Lower lobe of right lung (tissue), 2 donors: ENCODE measurements at regions not wholly inside any gene's neighbourhood (a gene's known extent, or its start where the extent isn't known, plus 50 kb on each side); places are given as distances from the start of the nearest gene placed in this dataset.

Source experiments
- ATAC-seq, 2 donors: fragments of 200-7000 bp; cut with Tn5 transposase; one replicate each; pipeline ENCODE4 v1.9.1; 2020 to 2022; ENCODE audit warnings: mild to moderate bottlenecking in 2 of 2, moderate library complexity in 2 of 2
- DNase-seq: peaks from one replicate; pipeline ENCODE4 v3.0.0-alpha.2; 2020
- H3K27ac ChIP-seq: fragments of 200-600 bp; one replicate; pipeline ENCODE4 v1.8.0; 2022
- H3K27me3 ChIP-seq: fragments of 200-600 bp; one replicate; pipeline ENCODE4 v1.8.0; 2022; ENCODE audit warnings: low read depth
- H3K36me3 ChIP-seq: fragments of 200-600 bp; one replicate; pipeline ENCODE4 v1.8.0; 2022; ENCODE audit warnings: mild to moderate bottlenecking
- H3K4me1 ChIP-seq: fragments of 200-600 bp; one replicate; pipeline ENCODE4 v1.8.0; 2022
- H3K4me3 ChIP-seq: fragments of 200-600 bp; one replicate; pipeline ENCODE4 v1.8.0; 2022; ENCODE audit warnings: mild to moderate bottlenecking
- H3K9me3 ChIP-seq: fragments of 200-600 bp; one replicate; pipeline ENCODE4 v1.8.0; 2022
- intact Hi-C: fragments of 100-400 bp; cut with DNase I; formaldehyde crosslinking; loops from one replicate; pipeline ENCODE4 v1.11.0; 2022
- TF ChIP-seq, protein P1 (sequence below): fragments of 200-600 bp; IDR thresholded peaks from one replicate; pipeline ENCODE4 v1.8.0; 2022; ENCODE audit warnings: antibody characterized with exemption, mild to moderate bottlenecking
- donor health status: DM: no; HTN: yes; CAD: no; lungs with severe emphysema.

DNA sequence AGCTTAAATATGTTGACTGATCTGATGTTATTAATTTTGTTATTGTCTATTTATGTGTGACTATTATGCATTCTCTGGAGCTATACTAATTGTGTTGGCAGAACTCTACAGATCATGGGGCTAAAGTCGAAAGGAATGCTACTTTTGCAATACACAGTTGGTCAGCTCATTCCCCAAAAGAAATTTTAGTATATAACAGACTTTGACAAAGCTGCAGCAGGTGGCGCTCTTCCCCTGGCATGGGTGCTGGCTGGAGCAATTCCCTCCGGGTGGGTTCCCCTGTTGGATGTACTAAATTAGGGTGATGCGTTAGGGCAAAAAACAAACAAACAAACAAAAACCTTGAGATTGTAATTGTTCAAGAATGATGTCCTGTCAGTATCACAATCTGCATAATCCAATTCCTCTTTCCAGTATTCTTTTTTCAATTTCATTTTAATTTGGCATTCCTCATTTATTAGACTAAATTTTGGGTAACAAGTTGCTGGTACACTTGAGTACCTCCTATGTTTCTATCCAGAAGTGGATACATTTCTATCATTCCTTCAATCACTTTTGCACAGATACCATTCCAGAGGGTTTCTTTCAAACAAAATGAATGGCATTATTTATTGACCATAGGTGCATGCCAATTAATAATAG is 322.8 kb upstream of the EDNRB start:
- TF ChIP-seq, protein P1, sequence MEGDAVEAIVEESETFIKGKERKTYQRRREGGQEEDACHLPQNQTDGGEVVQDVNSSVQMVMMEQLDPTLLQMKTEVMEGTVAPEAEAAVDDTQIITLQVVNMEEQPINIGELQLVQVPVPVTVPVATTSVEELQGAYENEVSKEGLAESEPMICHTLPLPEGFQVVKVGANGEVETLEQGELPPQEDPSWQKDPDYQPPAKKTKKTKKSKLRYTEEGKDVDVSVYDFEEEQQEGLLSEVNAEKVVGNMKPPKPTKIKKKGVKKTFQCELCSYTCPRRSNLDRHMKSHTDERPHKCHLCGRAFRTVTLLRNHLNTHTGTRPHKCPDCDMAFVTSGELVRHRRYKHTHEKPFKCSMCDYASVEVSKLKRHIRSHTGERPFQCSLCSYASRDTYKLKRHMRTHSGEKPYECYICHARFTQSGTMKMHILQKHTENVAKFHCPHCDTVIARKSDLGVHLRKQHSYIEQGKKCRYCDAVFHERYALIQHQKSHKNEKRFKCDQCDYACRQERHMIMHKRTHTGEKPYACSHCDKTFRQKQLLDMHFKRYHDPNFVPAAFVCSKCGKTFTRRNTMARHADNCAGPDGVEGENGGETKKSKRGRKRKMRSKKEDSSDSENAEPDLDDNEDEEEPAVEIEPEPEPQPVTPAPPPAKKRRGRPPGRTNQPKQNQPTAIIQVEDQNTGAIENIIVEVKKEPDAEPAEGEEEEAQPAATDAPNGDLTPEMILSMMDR: peak; percentile 42
- Histone ChIP-seq H3K36me3 (no peaks in the 10 kb centered on the region), H3K27ac (no peak overlapping the region), H3K27me3 (no peaks in the 10 kb centered on the region), H3K4me3 (no peak overlapping the region), H3K9me3 (no peaks in the 10 kb centered on the region), H3K4me1 (no peaks in the 10 kb centered on the region)
- DNase-seq: peak; percentile 43
- ATAC-seq: no peak
- intact Hi-C loops: no loop called here

DNA sequence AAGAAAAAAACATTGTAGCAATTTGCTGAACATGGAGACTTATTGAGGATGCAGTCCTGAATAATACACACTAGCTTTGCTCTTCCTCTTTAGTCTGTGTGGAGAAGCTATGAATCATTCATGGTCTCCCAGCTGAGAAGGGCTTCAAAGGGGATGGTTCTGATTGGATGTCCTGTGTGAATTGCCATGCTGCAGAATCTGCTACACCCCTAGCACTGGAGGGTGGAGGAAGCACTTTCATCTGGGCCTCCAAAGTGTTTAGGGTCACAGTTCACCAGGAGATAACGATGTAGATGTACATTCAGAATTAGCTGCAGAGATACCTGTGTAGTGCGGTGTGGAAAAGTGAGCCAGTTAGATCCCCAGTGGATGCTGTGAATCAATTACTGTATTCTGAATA is 321.1 kb upstream of the EDNRB start:
- Histone ChIP-seq H3K27me3 (no peaks in the 10 kb centered on the region), H3K36me3 (no peaks in the 10 kb centered on the region)
- intact Hi-C loops: no loop called here

DNA sequence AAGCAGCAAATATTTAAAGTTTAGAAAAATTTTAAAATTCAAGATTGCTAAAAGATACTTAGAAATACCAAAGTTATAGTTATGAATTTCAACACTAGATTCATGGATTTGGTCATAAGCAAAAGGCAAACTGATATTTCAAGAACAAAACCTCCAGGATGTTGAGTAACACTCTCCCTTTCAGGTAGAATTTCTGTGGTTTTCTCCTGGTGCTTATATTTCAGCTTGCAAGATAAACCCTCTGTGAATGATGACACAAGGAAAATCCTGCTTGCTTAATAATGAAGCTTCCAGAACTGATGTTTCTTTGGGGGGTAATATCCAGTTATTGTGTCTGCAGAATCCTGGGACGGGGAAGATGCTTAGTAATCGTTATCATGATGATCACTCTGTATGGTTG is 320.3 kb upstream of the EDNRB start:
- Histone ChIP-seq H3K36me3 (no peaks in the 10 kb centered on the region), H3K4me1 (no peaks in the 10 kb centered on the region), H3K4me3 (no peak overlapping the region), H3K27me3 (no peaks in the 10 kb centered on the region), H3K9me3 (no peaks in the 10 kb centered on the region), H3K27ac (no peak overlapping the region)
- intact Hi-C loops: no loop called here
- TF ChIP-seq, protein P1: no peak
- DNase-seq (no peak), ATAC-seq (no peak)

More for the DNA sequence above, 321.1 kb upstream of the EDNRB start:
- no peak overlapping the region for H3K4me3 ChIP-seq
- no peaks in the 10 kb centered on the region for H3K4me1 ChIP-seq
- TF ChIP-seq, protein P1: no peak
- H3K9me3 ChIP-seq: no peaks in the 10 kb centered on the region
- DNase-seq: no peak
- ATAC-seq: no peak
- H3K27ac ChIP-seq: no peak overlapping the region

DNA sequence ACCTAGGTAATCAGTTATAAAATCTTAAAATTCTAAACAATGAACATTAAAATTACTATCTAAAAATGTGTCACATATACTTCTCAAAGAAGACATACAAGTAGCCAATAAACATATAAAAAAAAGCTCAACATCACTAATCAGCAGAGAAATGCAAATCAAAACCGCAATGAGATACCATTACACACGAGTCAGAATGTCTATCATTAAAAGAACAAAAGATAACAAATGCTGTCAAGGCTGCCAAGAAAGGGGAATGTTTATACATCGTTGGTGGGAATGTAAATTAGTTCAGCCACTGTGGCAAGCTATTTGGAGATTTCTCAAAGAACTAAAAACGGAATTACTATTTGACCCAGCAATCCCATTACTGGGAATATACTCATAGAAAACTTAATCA is 310.3 kb upstream of the EDNRB start:
- Histone ChIP-seq H3K9me3 (no peaks in the 10 kb centered on the region), H3K4me1 (no peaks in the 10 kb centered on the region), H3K36me3 (no peaks in the 10 kb centered on the region), H3K4me3 (no peak overlapping the region), H3K27ac (no peak overlapping the region), H3K27me3 (no peaks in the 10 kb centered on the region)
- TF ChIP-seq, protein P1: no peak
- intact Hi-C loops: no loop called here
- ATAC-seq: no peak
- no peak for DNase-seq

DNA sequence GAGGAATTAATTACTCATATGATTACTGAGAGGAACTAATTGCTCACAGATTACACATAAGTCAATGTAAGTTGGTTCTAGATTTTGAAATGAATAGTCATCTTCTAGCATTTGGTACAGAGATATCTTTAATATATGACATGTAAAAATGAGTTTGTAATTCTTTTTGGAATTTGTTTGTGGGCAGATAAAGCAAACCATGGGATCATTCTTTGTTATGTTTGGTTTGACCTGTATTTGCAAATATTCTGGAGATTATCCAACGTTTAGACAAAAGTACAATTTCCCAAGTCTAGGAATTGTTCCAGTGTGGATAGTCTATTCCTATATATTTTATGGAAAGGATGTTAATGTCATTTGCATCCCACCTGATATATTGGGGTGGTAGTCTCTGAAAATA is 309.6 kb upstream of the EDNRB start:
- no peak for ATAC-seq
- Histone ChIP-seq H3K9me3 (no peaks in the 10 kb centered on the region), H3K27ac (no peak overlapping the region), H3K36me3 (no peaks in the 10 kb centered on the region), H3K27me3 (no peaks in the 10 kb centered on the region), H3K4me1 (no peaks in the 10 kb centered on the region), H3K4me3 (no peak overlapping the region)
- TF ChIP-seq, protein P1: no peak
- no peak for DNase-seq
- intact Hi-C loops: no loop called here

DNA sequence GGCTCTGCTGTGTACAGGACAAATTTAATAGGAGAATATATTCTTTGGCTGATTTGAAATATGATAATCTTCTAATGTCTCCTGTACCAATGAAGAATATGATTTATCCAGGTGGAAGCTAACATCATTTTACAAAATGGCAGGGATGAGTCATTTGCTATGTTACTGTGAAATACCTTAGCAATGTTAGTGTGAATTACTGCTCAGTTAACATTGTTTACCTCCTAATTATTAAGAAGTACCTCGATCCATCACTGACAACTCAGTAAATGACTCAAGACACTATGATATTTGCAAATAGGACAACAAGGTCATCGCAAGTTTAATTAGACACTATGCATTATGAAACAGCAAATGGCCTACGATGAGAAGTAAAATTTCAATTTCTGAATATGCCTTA is 309.1 kb upstream of the EDNRB start:
- ATAC-seq: no peak
- Histone ChIP-seq H3K36me3 (no peaks in the 10 kb centered on the region), H3K27me3 (no peaks in the 10 kb centered on the region), H3K4me3 (no peak overlapping the region), H3K27ac (no peak overlapping the region), H3K9me3 (no peaks in the 10 kb centered on the region), H3K4me1 (no peaks in the 10 kb centered on the region)
- intact Hi-C loops: no loop called here
- DNase-seq: no peak
- TF ChIP-seq, protein P1: no peak
